PC-9 (cell line): ENCODE measurements at regions not wholly inside any gene's neighbourhood (a gene's known extent, or its start where the extent isn't known, plus 50 kb on each side); places are given as distances from the start of the nearest gene placed in this dataset.

Source experiments
- BruUV-seq: library from RNA; stranded (reverse); fragments of 400-500 nt; replicated peaks from 2 replicates; lab custom pipeline; 2021; lab: Mats Ljungman, UMichigan
- CTCF ChIA-PET: fragments of 300-600 bp; sonication (Branson Sonifier 250); formaldehyde crosslinking; loops from one replicate; lab custom pipeline; 2022; ENCODE audit warnings: antibody characterized with exemption; lab: Charles Lee
- POLR2A ChIA-PET: fragments of 300-600 bp; sonication (Branson Sonifier 250); formaldehyde crosslinking; loops from one replicate; lab custom pipeline; 2022; ENCODE audit warnings: antibody characterized with exemption; ENCODE audit not compliant: unreplicated experiment; lab: Charles Lee
- DNase-seq, 2 experiments: peaks; one replicate each; pipeline versions ENCODE4 v3.0.0 to v3.0.0-alpha.2; 2015 to 2022; ENCODE audit warnings: mixed read lengths in 1 of 2
- H2AFZ ChIP-seq: fragments of 200-600 bp; sonication (generic); 2 replicates; pipeline ENCODE4 v1.8.1; 2017; ENCODE audit warnings: antibody characterized with exemption
- H3F3A ChIP-seq: fragments of 200-600 bp; sonication (generic); 2 replicates; pipeline ENCODE4 v1.8.1; 2017; ENCODE audit warnings: antibody characterized with exemption, mild to moderate bottlenecking, low read depth; ENCODE audit not compliant: insufficient read depth
- H3K27ac ChIP-seq: fragments of 200-600 bp; sonication (generic); 2 replicates; pipeline ENCODE4 v1.6.1; 2016; ENCODE audit warnings: mixed run types
- H3K27me3 ChIP-seq: fragments of 200-600 bp; sonication (generic); 2 replicates; pipeline ENCODE4 v1.6.1; 2016; ENCODE audit warnings: low read depth, mixed run types; ENCODE audit not compliant: insufficient read depth
- H3K36me3 ChIP-seq: fragments of 200-600 bp; sonication (generic); 2 replicates; pipeline ENCODE4 v1.6.1; 2016; ENCODE audit warnings: low read depth, mixed run types
- H3K4me1 ChIP-seq: fragments of 200-600 bp; sonication (generic); replicated peaks from 2 replicates; pipeline ENCODE4 v1.6.1; 2016; ENCODE audit warnings: mixed run types; ENCODE audit not compliant: insufficient read depth
- H3K4me2 ChIP-seq: fragments of 200-600 bp; sonication (generic); 2 replicates; pipeline ENCODE4 v1.6.1; 2017; ENCODE audit warnings: mixed run types
- H3K4me3 ChIP-seq: fragments of 200-600 bp; sonication (generic); 2 replicates; pipeline ENCODE4 v1.6.1; 2016; ENCODE audit warnings: mixed run types
- H3K79me2 ChIP-seq: fragments of 200-600 bp; sonication (generic); 2 replicates; pipeline ENCODE4 v1.6.1; 2017; ENCODE audit warnings: low read depth, mixed run types
- H3K9me2 ChIP-seq: fragments of 200-600 bp; sonication (generic); 2 replicates; pipeline ENCODE4 v1.8.1; 2017; ENCODE audit warnings: mild to moderate bottlenecking; ENCODE audit not compliant: insufficient read depth
- H3K9me3 ChIP-seq: fragments of 200-600 bp; sonication (generic); 2 replicates; pipeline ENCODE4 v1.8.1; 2016; ENCODE audit warnings: low read depth; ENCODE audit not compliant: insufficient read depth
- H4K20me1 ChIP-seq: fragments of 200-600 bp; sonication (generic); 2 replicates; pipeline ENCODE4 v1.8.1; 2017; ENCODE audit not compliant: insufficient read depth
- CTCF ChIP-seq: fragments of 200-600 bp; sonication (generic); conservative IDR thresholded peaks from 2 replicates; pipeline ENCODE4 v1.6.1; 2017; ENCODE audit warnings: mixed run types, antibody characterized with exemption, mild to moderate bottlenecking, moderate library complexity
- EZH2 ChIP-seq: fragments of 200-600 bp; sonication (generic); IDR thresholded peaks from 2 replicates; pipeline ENCODE4 v1.8.0; 2017; ENCODE audit warnings: antibody characterized with exemption, low read depth
- intact Hi-C: fragments of 100-400 bp; cut with micrococcal nuclease; formaldehyde crosslinking; loops from one replicate; pipeline ENCODE4 v1.10.0; 2022; ENCODE audit not compliant: unreplicated experiment

DNA sequence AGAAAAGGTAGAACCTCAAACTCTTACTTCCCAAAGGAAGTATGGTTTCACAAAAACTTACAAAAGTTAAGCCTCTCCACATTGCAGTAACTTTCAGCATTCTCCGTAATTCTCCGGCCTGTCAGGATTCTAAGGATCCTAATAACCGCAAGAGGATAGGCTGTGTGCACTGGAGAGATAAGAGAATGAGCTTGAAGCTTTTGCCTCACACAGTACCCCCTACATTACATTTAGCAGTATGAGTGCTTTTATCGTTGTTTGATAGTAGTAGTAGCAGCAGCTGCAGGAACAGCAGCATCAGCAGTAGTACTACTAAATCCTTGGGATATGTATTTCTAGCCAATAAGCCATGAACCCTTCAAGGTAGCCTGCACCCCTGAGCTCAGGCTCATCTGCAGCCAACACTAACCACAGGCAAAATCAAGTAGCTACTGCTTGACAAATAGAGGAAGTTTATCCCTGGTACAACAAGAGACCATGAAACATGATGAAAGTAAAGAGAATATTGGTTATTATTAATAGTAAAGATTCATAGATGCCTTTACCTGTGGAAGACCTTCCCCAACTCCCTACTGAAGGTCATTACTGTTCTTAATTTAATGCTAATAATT, 222.6 kb upstream of the CNTNAP2 start:
- H3K27ac ChIP-seq = no peak overlapping the region
- H3K4me3 ChIP-seq = no peak overlapping the region
- no peaks in the 10 kb centered on the region for H3K9me2 ChIP-seq
- no peaks in the 10 kb centered on the region for H3F3A ChIP-seq
- H2AFZ ChIP-seq = no peak overlapping the region
- BruUV-seq = no TSS peak
- intact Hi-C loops = no loop called here
- no peaks in the 10 kb centered on the region for H3K36me3 ChIP-seq
- H3K27me3 ChIP-seq = no peaks in the 10 kb centered on the region
- no peaks in the 10 kb centered on the region for H3K9me3 ChIP-seq
- no peaks in the 10 kb centered on the region for H3K4me1 ChIP-seq
- no peak for TF ChIP-seq EZH2
- TF ChIP-seq CTCF = no peak
- H3K79me2 ChIP-seq = no peaks in the 10 kb centered on the region
- H4K20me1 ChIP-seq = no peaks in the 10 kb centered on the region
- ChIA-PET CTCF (no interaction called here), POLR2A (no interaction called here)
- DNase-seq = no peak
- H3K4me2 ChIP-seq = no peak overlapping the region

DNA sequence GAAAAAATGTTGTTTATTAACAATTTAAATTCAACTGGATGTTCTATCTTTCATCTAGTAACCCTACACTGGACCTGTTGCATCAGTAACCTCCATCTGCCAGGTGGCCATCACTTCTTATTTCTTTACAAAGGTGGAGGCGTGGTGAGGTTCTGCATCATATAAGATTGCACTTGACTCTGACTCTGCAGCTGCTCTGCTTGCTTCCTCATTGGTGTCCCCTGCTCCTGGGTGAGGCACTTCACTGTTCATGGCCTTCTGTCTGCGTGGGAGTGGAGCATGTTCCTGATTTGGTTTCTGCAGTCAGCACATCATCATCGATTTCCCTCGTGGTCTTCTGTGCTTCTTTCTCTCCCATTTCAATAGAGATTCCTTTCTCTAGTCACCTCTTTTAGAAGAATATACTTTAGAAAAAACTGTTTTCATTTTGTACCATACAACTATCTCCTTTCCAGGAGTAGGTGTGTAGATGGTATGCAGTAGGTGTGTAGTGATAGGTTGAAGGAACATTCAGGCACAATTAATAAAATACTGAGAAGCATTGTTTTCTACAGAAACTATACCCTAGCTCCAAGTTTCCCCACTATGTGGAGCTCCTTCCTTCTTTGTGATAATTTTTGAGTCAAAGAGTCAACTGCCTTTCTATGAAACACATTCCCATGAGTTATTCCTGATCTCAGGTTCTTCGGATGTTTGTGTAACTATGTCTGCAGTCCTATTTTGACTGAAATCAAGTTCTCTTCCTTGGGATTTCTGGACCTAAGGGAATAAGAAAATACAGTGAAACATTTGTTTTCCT, 231.7 kb upstream of the CNTNAP2 start:
- Histone ChIP-seq H4K20me1 (no peaks in the 10 kb centered on the region), H3K9me2 (no peaks in the 10 kb centered on the region; the same call in 1 of the 2 replicates), H3K4me3 (no peak overlapping the region), H3F3A (no peaks in the 10 kb centered on the region), H3K27ac (no peak overlapping the region), H3K9me3 (no peaks in the 10 kb centered on the region), H2AFZ (no peak overlapping the region), H3K79me2 (no peaks in the 10 kb centered on the region), H3K4me2 (no peak overlapping the region), H3K27me3 (no peaks in the 10 kb centered on the region), H3K4me1 (no peaks in the 10 kb centered on the region), H3K36me3 (no peaks in the 10 kb centered on the region)
- DNase-seq = no peak
- no peak for TF ChIP-seq CTCF
- intact Hi-C loops = no loop called here
- ChIA-PET POLR2A (no interaction called here), CTCF (no interaction called here)
- no TSS peak for BruUV-seq

DNA sequence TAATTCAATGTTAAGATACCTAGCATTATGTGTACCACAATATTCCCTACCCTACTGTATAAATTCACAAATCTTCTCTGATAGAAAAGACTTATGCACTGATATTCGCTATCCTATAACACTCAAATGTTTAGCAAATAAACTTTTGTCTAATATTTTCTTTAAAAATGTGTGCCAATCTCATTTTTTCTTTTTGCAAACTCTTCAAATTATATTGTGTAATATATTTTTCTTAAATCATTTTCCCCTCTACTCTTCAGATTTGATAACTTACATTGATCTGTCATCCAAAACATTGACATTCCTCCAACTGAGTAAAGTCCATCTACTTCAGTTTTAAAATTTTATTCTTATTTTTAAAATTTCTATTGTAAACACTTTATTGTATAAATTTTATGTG, 240.2 kb upstream of the CNTNAP2 start:
- TF ChIP-seq EZH2 = no peak
- TF ChIP-seq CTCF = no peak
- BruUV-seq = no TSS peak
- Histone ChIP-seq H3K9me2 (no peaks in the 10 kb centered on the region), H3K27ac (no peak overlapping the region), H3K36me3 (no peaks in the 10 kb centered on the region), H3K9me3 (no peaks in the 10 kb centered on the region), H3K4me1 (no peaks in the 10 kb centered on the region), H3K27me3 (no peaks in the 10 kb centered on the region), H3K4me3 (no peak overlapping the region), H3K79me2 (no peaks in the 10 kb centered on the region), H3K4me2 (no peak overlapping the region), H3F3A (no peaks in the 10 kb centered on the region), H2AFZ (no peak overlapping the region), H4K20me1 (no peaks in the 10 kb centered on the region)
- ChIA-PET POLR2A (no interaction called here), CTCF (no interaction called here)
- DNase-seq = no peak
- intact Hi-C loops = no loop called here
